HG03521 (cell line): ENCODE measurements at regions not wholly inside any gene's neighbourhood (a gene's known extent, or its start where the extent isn't known, plus 50 kb on each side); places are given as distances from the start of the nearest gene placed in this dataset.

Source experiments
- ATAC-seq: cut with Tn5 transposase; IDR thresholded peaks from one replicate; pipeline ENCODE4 v1.9.1; 2021; ENCODE audit warnings: mild to moderate bottlenecking, moderate library complexity; ENCODE audit not compliant: unreplicated experiment

DNA sequence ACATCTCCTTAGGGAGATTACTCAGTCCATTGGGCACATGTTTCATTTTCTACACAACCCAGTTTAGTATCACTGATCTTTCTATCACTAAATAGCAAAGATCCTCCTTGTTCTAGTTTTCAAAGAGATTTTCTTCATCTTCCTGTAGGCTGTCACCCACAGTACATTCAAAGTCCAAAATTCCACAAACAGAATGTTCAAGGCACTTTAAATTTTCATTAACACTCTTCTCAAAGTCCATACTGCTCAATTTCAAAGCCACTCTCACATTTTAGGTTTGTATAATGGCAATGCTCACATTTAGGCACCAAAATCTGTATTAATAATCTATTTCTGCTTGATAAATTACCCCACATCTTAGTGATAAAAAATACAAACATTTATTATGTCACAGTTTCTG, 152.8 kb downstream of the FSIP2 start:
- ATAC-seq, result no peak

DNA sequence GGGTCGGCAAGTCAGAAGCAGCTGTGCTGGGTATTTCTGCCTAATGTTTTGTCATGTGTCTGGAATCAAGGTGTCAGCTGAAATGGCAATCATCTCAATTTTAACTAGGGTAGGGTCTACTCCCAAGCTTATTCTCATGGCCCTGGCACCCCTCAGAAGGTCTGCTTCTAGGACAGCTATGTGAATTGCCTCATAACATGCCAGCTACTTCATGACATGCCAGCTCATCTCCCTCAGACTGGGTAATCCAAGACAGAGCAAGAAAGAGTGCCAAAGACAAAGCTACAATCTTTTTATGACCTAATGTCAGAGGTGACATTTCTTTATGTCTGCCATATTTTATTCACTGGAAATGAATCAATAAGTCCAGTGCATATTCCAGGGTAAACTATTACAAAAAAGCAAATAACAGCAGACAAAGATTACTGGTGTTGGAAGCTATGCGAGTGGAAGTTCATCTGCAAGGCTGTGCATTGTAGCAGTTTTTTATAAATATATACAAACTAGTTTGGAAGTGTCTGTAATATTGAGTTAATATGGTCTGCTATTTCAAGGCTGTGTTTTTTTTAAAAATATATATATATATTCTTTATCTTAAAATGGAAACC, 153.3 kb downstream of the FSIP2 start:
- no peak for ATAC-seq

DNA sequence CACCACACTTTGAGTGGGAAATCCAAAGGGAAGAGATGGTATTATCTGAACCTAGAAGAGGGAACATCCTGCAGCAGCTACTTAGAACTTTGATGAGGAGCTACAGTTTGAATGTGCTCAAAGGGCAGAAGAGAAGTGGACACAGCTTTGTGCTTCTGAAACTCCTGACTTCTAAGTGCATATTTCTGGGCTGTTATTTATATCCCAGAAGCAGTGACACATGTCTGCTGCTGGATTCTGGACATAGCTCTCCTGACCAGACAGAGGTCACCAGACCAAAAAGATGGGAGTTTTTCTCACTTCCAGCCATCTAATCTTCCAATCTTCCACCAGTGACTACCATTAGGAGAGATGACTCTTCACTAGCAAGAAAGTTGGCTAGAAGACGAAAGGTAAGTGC, 153.9 kb downstream of the FSIP2 start:
- no peak for ATAC-seq

DNA sequence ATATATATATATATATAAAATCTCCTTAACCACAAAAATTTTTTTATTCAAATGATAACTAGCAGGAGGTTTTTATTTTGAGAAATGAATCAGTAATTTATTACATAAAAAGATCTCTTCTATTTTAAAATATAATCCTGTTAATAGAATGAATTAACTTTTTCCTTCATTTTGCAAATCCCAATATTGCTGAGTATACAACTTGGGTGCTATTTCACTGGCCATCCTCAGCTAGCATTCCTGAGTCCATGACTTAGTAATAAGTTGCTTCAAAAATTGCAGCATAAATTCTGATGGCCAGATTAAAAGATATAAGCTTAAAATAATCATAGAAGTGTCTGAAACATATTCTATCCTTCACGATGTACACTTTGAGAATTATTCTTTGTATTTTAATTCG, 155.6 kb downstream of the FSIP2 start:
- ATAC-seq, result no peak

DNA sequence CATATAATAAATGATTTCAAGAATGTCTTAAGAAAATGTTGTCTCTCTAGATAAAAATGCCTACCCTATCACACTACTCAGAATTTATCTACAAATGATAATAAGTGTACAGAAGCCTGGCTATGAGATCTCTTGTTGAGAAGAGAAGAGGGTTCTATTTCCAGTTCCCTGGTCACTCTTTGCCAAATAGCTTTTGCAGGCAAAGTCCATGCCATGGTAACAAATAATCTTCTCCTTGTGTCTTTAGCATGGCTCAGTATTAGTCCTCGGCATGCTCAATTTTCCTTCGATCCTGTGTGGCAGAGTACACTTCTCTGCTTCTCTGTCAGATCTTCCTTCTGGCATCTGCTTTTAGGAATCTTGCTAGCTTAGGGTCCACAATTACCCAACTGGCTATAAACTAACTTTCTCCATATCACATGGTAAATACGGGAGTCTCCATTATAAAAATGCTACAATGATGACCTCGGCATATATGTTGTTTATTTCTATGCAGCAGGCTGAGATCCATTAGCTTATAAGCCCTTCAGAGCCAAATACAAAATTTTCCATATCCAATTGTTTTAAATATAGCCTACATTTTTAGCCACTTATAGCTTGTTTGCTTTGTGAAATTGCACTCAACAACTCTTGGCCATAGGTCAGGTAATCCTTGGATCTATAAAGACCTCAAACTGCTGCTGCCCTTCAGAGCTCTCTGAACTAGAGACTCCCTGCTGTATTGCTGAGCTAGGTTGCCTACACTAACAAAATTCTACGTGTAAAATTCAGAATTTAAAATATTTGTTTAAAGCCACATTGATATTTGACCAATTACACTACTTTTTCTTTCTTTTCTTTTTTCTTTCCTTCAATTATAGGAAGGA, 157.5 kb downstream of the FSIP2 start:
- ATAC-seq, result no peak

DNA sequence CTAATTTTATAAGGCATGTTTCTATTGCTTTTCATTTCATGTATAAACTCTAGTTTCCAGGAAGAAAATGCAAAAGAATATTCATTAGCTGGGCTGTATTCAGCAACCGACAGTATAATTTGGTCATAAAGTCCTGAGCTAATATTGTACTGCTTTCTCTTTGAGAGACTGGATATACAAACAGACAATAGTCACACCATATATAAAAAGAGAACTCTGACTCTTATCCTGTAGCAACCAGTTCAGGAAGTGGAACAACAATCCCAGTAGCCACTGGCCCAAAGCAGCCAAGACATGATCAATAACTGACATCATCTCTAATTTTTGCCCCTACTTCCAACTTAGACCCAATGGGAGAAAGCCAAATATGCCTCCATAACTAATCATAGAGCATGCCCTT, 160.8 kb downstream of the FSIP2 start:
- no peak for ATAC-seq

DNA sequence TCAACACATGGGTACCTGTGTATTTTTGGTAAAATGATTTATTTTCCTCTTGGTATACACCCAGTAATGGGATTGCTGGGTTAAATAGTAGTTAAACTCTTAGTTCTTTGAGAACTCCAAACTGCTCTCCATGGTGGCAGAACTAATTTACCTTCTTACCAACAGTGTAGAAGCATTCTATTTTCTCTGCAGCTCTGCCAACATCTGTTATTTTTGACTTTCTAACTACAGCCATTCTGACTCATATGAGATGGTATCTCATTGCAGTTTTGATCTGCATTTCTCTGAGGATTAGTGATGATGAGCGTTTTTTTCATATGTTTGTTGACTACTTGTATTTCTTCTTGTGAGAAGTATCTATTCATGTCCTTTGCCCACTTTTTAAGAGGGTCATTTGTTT, 180.6 kb downstream of the FSIP2 start:
- no peak for ATAC-seq

DNA sequence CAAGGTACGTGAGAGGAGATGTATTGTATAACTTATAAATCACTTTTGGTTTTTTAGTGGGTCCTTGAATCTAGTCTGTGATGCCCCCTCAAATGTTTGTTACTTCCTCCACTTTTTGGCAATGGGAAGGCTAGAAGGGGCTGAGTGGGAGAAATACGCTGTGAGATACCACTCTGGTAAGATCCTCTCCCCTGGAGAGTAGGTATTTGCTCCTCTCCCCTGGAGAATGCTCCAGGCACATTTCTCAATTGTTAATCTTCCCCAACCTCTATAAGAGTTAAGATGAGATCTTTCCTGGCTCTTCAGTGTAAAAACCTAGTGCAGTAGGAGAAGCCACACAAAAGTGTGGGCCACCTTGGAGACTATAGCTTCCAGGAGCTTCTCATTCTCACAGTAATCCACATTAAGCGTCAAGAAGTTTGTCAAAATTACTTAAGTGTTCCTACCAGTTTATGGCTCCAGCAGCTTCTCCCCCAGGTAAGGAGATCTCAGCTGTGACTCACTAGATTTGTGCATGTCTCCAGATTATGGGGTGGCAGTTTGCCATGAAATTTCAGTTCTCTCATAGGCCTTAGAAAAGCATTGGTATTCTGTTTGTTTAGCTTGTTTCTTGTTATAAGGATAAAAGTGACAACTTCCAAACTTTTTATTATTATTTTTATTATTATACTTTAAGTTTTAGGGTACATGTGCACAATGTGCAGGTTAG, 182.6 kb downstream of the FSIP2 start:
- ATAC-seq, result no peak

DNA sequence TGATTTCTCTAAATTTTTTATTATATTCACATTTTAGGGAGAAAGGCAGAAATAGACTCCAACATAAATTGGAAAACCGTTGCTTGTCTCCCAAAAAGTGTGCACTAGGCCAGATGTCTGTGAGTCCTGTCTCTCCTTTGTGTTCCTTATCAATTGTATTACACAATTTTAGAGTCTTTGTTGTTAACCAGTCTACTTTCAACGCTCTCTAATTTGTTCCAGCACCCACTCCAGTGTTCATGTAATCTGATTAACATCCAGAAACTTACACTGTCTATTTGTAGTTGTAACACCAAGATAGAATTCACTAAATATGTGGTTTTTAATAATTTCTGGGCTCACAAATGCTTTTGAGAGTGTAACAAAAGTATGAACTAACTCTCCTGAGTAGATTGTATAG, 195.6 kb downstream of the FSIP2 start:
- no peak for ATAC-seq

DNA sequence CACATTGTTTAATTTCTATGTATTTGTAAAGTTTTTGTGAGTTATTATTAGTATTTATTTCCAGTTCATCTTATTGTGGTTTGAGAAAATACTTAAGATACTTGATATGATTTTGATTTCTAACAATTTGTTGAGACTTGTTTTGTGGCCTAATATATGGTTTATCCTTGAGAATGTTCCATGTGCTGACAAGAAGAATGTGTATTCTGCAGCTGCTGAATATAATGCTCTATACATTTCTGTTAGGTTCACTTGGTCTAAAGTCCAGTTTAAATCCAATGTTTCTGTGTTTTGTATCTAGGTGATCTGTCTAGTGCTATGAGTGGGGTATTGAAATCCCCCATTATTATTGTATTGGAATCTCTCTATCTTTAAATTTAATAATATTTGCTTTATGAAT, 201.3 kb downstream of the FSIP2 start:
- ATAC-seq, result no peak

DNA sequence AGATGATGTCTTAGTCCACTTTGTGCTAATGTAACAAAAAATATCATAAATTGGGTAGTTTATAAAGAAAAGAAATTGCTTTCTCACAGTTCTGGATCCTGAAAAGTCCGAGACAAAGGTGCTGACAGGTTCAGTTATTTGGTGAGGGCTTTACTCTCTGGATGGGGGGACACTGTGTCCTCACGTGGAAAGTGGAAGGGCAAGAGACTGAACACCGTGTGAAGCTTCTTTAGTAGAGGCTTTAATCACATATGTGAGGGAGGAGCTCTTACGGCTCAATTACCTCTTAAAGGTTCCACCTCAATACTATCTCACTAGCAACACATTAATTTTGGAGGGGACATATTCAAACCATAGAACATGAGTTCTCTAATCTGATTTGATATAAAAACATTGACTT, 204.3 kb downstream of the FSIP2 start:
- no peak for ATAC-seq

DNA sequence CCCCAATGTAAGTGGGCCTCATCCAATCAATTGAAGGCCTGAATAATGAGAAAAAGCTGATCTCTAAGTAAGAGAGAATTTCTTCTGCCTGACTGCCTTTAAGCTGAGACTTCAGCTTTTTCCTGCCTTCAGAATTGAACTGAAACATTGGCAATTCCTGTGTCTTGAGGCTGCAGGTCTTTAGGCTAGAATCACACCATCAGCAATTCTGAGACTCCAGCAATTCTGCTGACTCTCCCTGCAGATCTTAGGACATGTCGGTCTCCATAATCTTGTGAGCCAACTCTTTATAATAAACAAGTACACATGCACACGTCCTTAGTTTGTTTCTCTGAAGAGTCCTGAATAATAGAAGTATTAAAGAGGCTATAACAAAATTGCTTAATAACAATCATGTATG, 209.1 kb downstream of the FSIP2 start:
- no peak for ATAC-seq

DNA sequence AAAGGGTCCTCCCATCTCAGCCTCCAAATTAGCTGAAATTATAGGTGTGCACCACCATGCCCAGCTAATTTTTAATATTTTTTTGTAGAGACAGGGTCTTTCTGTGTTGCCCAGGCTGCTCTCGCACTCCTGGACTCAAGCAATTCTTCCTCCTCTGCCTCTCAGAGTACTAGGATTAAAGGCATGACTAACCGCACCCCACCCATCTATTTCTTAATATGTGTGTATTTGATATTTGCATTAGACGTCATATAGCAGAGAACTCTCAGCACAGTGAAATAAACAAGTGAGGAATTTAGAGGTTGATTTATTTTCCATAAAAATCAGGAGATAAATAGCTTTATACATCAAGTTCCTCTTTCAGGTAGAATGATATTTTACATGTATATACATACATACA, 213.5 kb downstream of the FSIP2 start:
- no peak for ATAC-seq

DNA sequence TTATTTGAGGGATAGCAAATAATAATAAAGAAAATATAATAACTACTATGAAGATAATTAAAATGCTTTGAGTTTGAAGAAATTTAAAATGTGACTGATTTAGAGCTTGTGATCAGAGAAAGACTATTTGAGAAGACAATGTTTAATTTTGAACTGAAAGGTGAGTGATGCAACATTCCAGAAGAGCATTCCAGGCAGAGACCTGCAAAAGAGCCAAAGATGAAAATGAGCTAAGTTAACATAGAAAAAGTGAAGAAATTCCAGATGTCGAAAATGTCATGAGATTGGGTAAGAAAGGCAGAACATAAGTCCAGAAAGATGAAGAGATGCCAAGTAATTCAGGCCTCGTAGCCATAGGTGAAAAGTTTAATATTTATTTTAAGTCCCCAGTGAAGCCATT, 215.8 kb downstream of the FSIP2 start:
- ATAC-seq, result no peak

DNA sequence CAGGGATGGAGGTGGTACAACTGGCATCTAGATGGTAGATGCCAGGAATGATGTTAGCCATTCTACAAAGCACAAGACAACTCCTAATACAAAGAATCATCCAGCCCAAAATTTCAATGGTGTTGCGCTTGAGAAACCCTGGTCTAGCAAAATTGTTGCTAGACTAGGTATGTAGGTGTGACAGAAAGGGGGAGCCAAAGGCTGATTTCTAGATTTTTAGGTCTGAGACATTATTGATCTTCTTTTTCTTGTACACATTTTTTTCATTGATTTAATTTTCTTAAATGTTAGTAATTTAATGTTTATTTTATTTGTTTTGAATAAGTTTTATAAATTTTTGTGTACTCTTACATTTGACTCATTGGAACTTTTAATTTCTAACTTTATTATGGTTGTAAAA, 216.4 kb downstream of the FSIP2 start:
- no peak for ATAC-seq

DNA sequence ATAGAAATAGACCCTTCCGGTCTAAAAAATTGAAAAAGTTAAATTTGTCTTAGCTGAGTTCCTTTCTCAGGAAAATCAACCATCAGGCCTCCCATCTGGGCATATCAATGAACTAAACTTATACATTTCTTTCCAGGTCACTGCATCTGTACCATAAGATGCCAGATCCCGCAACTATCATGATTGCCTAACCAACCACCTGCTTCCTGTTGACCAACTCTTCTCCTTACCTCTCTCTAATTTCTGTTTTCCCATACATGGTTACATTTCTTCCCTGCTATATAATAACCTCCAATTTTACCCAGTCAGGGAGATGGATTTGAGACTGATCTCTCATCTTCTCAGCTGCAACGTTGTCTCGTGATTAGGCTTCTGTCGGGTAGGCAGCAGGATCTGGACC, 228.7 kb downstream of the FSIP2 start:
- no peak for ATAC-seq

DNA sequence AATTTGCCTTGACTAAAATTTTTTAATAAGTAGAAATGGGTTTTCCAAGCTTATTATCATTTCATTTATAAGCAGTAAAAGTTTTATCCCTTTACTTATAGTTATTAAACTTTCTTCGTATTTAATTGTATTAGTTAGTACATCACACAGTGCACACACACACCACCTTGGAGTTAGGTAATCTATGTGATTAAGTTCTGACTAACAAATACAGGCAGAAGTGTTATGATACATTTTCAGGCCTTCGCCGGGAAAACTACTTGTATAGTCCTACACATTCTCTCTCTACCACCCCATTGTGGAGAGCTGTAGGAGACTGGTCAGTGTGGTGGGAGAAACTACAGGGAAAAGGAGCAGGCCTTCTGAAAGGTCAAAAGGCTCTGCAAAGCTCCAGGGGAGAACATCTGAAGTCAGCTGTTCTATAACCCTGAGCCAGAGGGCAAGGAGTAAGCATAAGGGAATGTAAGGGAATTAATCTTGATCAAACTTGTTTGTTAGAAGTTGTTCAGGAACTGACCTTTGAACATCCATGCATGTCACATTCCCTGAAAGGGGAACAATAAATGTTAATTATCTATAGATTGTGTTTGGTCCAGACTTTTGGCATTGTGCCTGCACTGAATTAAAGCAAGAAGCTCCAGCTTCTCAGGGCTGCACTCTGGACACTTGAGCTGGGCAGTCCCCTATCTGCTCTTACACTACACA, 231.7 kb downstream of the FSIP2 start:
- no peak for ATAC-seq

DNA sequence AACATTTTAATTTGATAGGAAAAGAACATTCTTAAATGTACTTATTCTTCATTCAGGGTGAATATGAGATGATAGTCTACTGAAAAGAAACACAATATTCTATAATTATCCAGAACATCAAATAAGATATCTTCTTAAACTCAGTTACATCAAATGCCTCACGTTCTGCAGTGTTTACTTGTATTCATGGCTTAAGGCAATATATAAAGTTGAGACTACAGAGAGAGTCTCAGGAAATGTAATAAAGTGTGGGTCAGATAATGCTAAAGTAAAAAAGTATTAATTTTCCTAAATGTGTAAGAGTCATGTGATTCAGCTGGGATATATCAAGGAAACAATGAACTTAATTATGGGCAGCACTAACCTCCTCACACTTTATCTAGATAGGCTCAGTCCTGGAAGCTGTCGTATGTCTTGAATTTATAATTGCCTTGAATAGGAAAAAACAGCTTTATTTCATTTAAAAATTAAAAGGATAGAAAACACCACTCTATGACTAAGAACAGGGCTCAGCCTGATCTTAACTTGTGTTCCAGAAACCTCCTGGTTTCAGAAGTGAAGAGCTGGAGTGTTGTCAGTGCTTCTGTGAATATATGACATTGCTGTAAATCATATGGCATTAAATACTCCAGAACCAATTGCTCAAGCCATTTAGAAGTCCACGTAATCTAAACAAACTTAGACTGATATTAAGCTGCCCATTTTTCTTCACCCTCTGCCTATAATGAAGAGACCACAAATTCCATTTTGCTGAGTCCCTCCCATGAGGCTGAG, 240.2 kb downstream of the FSIP2 start:
- no peak for ATAC-seq

DNA sequence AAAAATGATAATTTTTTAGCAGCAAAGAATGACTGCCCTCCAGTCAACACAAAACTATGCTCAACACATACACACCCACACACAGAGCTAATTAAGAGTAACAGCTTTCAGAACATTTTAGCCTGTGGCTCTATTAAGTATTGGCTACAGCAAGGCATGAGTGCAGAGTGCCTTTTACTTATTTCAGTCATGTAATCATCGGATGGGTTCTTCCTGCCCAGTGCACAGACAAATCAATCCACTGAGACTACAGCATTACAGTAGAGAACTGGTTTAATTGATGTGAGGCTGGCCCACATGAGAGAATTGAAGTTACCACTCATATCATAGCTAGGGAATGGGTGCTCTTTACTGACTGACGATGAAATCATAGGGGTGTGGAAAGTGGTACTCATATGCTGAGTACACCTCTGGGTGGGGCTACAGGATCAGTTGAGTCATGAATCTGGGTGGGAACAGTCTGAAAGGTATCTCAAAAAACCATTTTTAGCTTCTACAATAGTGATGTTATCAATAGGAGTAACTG, 241.0 kb downstream of the FSIP2 start:
- ATAC-seq, result no peak

DNA sequence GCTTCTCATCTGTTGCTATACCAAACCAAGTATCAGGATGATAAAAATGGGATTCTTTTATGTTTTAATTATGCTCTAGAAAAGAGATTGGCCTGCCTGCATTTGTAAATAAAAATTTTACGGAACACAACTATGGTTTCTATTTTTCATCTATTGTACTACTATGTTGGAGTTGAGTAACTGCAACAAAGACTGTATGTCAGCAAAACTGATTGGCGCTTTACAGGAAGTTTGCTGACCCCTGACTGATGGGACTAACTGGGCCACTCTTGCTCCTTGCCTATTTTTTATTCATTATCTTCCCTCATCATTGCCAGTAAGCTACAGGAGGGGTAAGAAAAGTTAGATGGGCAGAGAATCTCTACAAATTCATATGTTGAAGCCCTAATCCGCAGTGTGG, 242.3 kb downstream of the FSIP2 start:
- ATAC-seq, result no peak
